BLaER1 (cell line): ENCODE measurements at regions not wholly inside any gene's neighbourhood (a gene's known extent, or its start where the extent isn't known, plus 50 kb on each side); places are given as distances from the start of the nearest gene placed in this dataset.

Source experiments
- H3K27ac ChIP-seq: shearing (Covaris generic); formaldehyde crosslinking; 2 replicates; pipeline ENCODE4 v1.8.1; 2022
- H3K27me3 ChIP-seq: shearing (Covaris generic); formaldehyde crosslinking; 2 replicates; pipeline ENCODE4 v1.8.1; 2022
- H3K36me3 ChIP-seq: shearing (Covaris generic); formaldehyde crosslinking; 2 replicates; pipeline ENCODE4 v1.8.1; 2022
- H3K4me1 ChIP-seq: shearing (Covaris generic); formaldehyde crosslinking; 2 replicates; pipeline ENCODE4 v1.8.1; 2022
- H3K4me2 ChIP-seq: shearing (Covaris generic); formaldehyde crosslinking; 2 replicates; pipeline ENCODE4 v1.8.1; 2022
- H3K4me3 ChIP-seq: shearing (Covaris generic); formaldehyde crosslinking; 2 replicates; pipeline ENCODE4 v1.8.1; 2022
- H3K9ac ChIP-seq: shearing (Covaris generic); formaldehyde crosslinking; 2 replicates; pipeline ENCODE4 v1.8.1; 2022
- H3K9me3 ChIP-seq: shearing (Covaris generic); formaldehyde crosslinking; 2 replicates; pipeline ENCODE4 v1.8.1; 2022
- H4K20me1 ChIP-seq: shearing (Covaris generic); formaldehyde crosslinking; 2 replicates; pipeline ENCODE4 v1.8.1; 2022
- Cebpa-rat ChIP-seq: shearing (Covaris generic); IDR thresholded peaks from 2 replicates; pipeline ENCODE4 v1.8.1; 2022

DNA sequence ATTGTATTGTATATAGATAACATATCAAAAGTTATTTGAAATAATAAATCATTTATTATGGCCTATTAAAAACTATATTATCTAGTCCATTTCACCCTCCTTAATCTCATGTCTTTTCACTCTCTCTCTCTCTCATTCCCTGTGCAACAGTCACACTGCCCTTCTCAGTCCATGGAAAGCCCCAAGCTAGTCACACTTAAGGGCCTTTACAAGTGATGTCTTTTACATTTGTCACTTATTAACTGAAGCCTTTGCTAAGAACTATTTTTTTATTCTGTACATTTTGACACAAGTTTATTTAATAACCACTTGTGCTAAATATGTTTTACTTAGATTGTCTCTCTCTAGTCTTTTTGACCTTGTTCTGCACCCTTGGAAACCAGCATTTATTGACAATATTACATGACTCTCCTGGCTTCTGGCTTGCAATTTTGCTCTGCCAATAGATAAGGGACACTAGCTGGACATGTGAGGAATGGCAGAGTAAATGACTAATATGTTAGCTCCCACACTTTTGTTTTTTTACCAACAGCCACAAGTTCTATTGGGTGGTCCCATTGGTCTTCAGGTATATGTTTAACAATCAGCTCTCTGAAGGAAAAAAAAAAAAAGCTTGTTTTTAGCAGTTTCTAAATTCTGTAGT is 706.8 kb upstream of the POT1 start:
- Histone ChIP-seq H3K27ac (no peak overlapping the region), H3K9me3 (no peaks in the 10 kb centered on the region), H3K27me3 (no peaks in the 10 kb centered on the region), H3K4me1 (no peaks in the 10 kb centered on the region), H3K4me2 (no peak overlapping the region), H3K9ac (no peak overlapping the region), H3K4me3 (no peak overlapping the region), H4K20me1 (no peaks in the 10 kb centered on the region), H3K36me3 (no peaks in the 10 kb centered on the region)
- no peak for TF ChIP-seq Cebpa-rat

DNA sequence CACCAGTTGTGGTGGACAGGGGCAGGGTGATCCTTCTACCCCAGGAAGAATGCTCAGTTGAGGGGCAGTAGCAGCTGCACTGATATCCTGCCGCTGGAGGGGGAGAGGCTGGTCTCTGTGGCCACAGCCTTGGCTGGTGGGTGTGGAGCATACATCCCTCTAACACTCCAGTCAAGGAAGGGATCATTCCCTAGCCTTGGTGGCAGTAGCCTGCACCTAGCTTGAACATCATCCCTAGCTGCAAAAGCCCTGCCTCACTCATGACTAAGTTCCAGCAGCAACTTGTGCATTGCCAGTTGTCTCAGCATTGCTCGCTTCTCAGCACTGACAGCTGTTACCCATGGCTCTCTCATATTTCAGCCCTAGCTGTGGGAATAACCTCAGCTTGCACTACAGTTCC is 688.9 kb upstream of the POT1 start:
- H3K27ac ChIP-seq = no peak overlapping the region

DNA sequence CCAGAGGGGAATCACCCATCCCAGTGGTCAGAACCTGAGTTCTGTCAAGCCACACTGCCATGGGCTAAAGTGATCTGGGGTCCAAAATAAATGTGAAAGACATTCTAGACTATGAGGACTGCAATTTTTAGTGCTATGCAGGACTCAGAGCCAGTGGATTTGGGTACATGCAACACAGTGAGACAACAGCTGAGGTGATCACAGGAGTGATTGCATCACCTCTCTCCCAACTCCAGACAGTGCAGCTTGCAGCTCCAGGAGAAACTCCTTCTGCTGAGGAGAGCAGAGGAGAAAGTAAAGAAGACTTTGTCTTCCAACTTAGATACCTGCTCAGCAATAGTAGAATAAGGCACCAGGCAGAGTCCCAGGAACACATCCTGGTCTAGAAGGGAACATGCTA is 682.0 kb upstream of the POT1 start:
- H3K27me3 ChIP-seq = no peaks in the 10 kb centered on the region
- no peak overlapping the region for H3K4me2 ChIP-seq
- no peaks in the 10 kb centered on the region for H3K4me1 ChIP-seq
- no peaks in the 10 kb centered on the region for H3K36me3 ChIP-seq
- H3K9me3 ChIP-seq = no peaks in the 10 kb centered on the region
- H3K9ac ChIP-seq = no peak overlapping the region
- no peak overlapping the region for H3K4me3 ChIP-seq
- H4K20me1 ChIP-seq = no peaks in the 10 kb centered on the region
- no peak overlapping the region for H3K27ac ChIP-seq
- no peak for TF ChIP-seq Cebpa-rat

More for the DNA sequence above, 688.9 kb upstream of the POT1 start:
- H3K36me3 ChIP-seq = no peaks in the 10 kb centered on the region
- H3K9me3 ChIP-seq = no peaks in the 10 kb centered on the region
- TF ChIP-seq Cebpa-rat = no peak
- H4K20me1 ChIP-seq = no peaks in the 10 kb centered on the region
- no peak overlapping the region for H3K9ac ChIP-seq
- H3K4me3 ChIP-seq = no peak overlapping the region
- no peaks in the 10 kb centered on the region for H3K27me3 ChIP-seq
- no peak overlapping the region for H3K4me2 ChIP-seq
- H3K4me1 ChIP-seq = peaks cover 6% of the 10 kb centered on the region; the same call in 1 of the 2 replicates

DNA sequence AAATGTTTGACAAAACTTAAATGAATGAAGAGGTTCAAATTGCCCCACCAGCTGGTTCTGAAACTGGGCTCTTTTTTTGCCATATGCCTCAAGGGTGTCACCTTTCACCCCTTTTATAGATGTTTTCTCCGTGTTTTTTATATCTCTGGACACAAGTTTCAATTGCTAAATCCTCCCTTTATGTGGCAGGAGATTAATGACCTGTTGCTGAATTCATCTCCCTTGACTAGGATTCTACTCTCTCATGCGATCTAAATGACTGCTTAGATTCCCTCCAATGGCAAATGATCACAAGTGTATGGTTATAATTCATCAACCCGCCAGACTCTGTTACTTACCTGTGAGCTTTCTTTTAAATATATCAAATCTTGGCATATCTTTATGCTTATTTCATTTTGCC is 677.0 kb upstream of the POT1 start:
- H3K9me3 ChIP-seq = no peaks in the 10 kb centered on the region
- H3K27me3 ChIP-seq = no peaks in the 10 kb centered on the region
- no peaks in the 10 kb centered on the region for H3K4me1 ChIP-seq
- no peak overlapping the region for H3K4me2 ChIP-seq
- H3K9ac ChIP-seq = no peak overlapping the region
- H3K27ac ChIP-seq = no peak overlapping the region
- H4K20me1 ChIP-seq = no peaks in the 10 kb centered on the region
- no peak for TF ChIP-seq Cebpa-rat
- H3K4me3 ChIP-seq = no peak overlapping the region
- H3K36me3 ChIP-seq = no peaks in the 10 kb centered on the region

DNA sequence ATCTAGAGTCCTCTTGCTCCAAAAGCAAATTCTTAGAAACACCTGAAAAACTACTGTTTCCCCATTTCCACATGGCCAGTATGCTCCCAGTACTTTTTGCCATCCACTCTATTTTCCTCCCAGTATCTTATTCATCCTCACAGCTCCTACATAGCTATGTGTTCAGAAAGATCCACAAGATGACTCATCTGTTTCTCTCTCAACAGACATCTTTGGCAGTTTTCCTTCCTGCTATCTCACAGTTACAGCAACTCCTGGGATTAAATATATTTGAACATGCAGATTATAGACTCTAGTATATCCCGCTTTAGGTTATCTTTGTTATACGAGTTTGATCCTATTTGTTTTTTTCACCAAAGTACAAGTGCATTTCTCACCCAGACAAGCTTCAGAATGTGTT is 675.6 kb upstream of the POT1 start:
- Histone ChIP-seq H3K27me3 (no peaks in the 10 kb centered on the region), H4K20me1 (no peaks in the 10 kb centered on the region), H3K9me3 (no peaks in the 10 kb centered on the region), H3K36me3 (no peaks in the 10 kb centered on the region), H3K4me2 (no peak overlapping the region), H3K27ac (no peak overlapping the region), H3K4me3 (no peak overlapping the region), H3K9ac (no peak overlapping the region), H3K4me1 (no peaks in the 10 kb centered on the region)
- TF ChIP-seq Cebpa-rat = no peak

DNA sequence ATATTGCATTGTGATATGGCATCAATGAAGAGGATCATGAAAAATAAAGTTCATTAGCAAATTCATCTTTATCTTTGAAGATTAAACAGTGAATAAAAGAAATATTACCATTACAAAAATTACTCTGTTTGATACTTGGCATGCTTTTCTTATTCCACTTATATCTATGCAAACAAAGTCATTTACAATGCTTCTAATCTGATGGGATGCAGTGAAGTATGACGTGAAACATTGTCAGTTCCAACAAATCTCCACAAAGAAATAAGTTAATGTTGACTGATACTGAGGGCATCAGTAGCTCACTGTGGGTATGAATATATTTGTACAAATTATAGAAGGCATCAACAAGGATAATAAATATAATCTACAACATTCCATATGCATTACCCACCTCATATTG is 672.8 kb upstream of the POT1 start:
- Histone ChIP-seq H4K20me1 (no peaks in the 10 kb centered on the region), H3K9ac (no peak overlapping the region), H3K27me3 (no peaks in the 10 kb centered on the region), H3K4me2 (no peak overlapping the region), H3K4me1 (no peaks in the 10 kb centered on the region), H3K9me3 (no peaks in the 10 kb centered on the region), H3K27ac (no peak overlapping the region), H3K36me3 (no peaks in the 10 kb centered on the region), H3K4me3 (no peak overlapping the region)
- no peak for TF ChIP-seq Cebpa-rat

DNA sequence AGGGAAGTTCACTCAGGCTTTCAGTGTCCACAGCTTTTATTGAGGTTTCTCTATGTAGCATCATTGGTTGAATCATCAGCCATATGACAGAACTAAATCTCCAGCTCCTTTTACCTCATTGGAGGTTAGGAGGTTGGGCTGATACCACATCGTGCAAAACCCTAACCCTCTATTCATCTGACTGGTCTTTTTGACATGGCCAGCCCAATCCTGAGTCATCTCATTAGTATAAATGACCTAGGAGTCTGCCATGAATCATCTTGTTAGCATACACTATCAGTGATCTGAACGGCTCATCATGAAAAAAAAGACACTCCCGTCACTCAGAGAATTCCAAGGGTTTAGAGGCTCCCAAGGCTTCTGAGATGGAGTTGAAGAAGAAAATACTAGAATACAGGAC is 669.8 kb upstream of the POT1 start:
- TF ChIP-seq Cebpa-rat = no peak
- no peak overlapping the region for H3K27ac ChIP-seq
- H3K4me2 ChIP-seq = no peak overlapping the region
- H3K9ac ChIP-seq = no peak overlapping the region
- H3K9me3 ChIP-seq = no peaks in the 10 kb centered on the region
- H4K20me1 ChIP-seq = no peaks in the 10 kb centered on the region
- H3K4me3 ChIP-seq = no peak overlapping the region
- H3K36me3 ChIP-seq = no peaks in the 10 kb centered on the region
- H3K27me3 ChIP-seq = no peaks in the 10 kb centered on the region
- H3K4me1 ChIP-seq = no peaks in the 10 kb centered on the region

DNA sequence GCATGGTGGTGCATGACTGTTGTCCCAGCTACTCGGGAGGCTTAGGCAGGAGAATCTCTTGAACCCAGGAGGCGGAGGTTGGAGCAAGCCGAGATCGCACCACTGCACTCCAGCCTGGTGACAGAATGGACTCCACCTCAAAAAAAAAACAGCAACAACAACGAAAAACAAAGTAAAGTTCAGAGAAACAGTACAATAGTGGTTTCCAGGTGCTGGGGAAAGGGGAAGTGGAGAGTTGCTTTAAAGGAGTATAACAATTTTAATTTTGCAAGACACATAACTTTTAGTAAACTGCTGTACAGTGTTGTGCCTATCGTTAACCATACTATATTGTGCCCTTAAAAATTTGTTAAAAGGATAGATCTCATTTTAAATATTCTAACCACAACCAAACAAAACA is 662.7 kb upstream of the POT1 start:
- H3K4me2 ChIP-seq = no peak overlapping the region
- no peaks in the 10 kb centered on the region for H3K9me3 ChIP-seq
- no peak overlapping the region for H3K9ac ChIP-seq
- no peaks in the 10 kb centered on the region for H3K36me3 ChIP-seq
- no peaks in the 10 kb centered on the region for H3K27me3 ChIP-seq
- TF ChIP-seq Cebpa-rat = no peak
- no peak overlapping the region for H3K4me3 ChIP-seq
- H4K20me1 ChIP-seq = no peaks in the 10 kb centered on the region
- H3K4me1 ChIP-seq = no peaks in the 10 kb centered on the region
- H3K27ac ChIP-seq = no peak overlapping the region

DNA sequence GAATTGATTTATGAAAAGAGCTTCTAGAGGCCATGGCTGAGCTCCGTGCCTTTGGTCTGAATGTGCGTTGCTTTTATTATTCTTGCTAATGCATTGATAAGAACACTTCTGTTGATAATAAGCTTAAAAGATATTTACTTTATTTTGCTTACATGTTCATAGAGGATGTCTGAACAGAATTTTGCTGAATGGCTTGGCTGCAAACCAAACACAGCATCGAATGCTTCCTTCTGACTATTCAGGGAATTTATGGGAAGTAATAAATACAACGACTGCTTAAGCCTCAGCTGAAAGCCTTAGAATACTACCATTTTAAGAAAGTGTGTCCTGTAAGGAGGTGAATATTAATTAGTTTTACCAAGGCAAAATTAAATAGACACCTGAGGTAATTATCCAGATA is 643.5 kb upstream of the POT1 start:
- H3K36me3 ChIP-seq = no peaks in the 10 kb centered on the region
- no peaks in the 10 kb centered on the region for H3K27me3 ChIP-seq
- H4K20me1 ChIP-seq = no peaks in the 10 kb centered on the region
- no peak overlapping the region for H3K27ac ChIP-seq
- H3K4me3 ChIP-seq = no peak overlapping the region
- H3K4me1 ChIP-seq = no peaks in the 10 kb centered on the region
- no peak overlapping the region for H3K9ac ChIP-seq
- no peak overlapping the region for H3K4me2 ChIP-seq
- no peak for TF ChIP-seq Cebpa-rat
- H3K9me3 ChIP-seq = no peaks in the 10 kb centered on the region

DNA sequence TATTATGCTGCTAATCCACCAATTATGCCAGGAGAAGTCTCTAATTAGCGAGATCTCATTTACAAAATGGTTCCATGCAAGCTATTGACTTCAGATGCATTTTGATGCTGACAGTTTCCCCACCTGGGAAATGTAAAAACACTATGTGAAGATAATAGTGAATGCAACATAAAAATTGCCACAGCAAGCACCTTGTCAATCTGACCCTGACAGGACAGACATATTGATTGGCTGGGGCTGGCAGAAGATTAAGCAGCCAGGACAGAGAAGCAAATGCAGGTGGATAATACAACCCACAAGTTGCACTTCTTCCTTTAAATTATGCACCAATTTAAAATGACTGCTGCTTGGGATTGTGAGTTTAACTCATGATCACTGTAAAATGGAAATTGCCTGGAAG is 642.8 kb upstream of the POT1 start:
- Histone ChIP-seq H3K27ac (no peak overlapping the region), H3K27me3 (no peaks in the 10 kb centered on the region), H3K36me3 (no peaks in the 10 kb centered on the region), H3K9ac (no peak overlapping the region), H3K9me3 (no peaks in the 10 kb centered on the region), H3K4me1 (no peaks in the 10 kb centered on the region), H3K4me2 (no peak overlapping the region), H4K20me1 (no peaks in the 10 kb centered on the region), H3K4me3 (no peak overlapping the region)
- no peak for TF ChIP-seq Cebpa-rat

DNA sequence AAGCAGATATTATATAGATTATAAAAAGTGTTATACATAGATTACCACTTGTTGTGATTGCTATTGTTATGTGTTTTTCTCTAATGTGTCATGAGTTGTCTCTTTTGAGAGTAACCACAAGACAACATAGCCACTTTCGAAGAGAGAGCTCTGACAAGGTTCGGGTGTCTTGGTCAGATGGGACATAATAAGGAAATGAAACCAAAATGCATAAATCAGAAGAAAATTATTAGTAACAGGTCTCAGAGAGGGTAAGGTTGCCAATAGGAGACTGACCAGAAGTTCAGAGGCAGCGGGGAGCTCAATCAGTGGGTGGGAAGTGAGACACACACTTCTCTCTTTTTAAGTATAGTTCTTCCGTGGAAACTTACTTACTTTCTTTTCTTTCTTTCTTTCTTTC is 639.2 kb upstream of the POT1 start:
- Histone ChIP-seq H3K9me3 (no peaks in the 10 kb centered on the region), H3K4me2 (no peak overlapping the region), H3K27me3 (no peaks in the 10 kb centered on the region), H3K4me3 (no peak overlapping the region), H3K36me3 (no peaks in the 10 kb centered on the region), H3K4me1 (no peaks in the 10 kb centered on the region), H3K27ac (no peak overlapping the region), H4K20me1 (no peaks in the 10 kb centered on the region), H3K9ac (no peak overlapping the region)
- no peak for TF ChIP-seq Cebpa-rat
